ENCODE measurements at regions not wholly inside any gene's neighbourhood (a gene's known extent, or its start where the extent isn't known, plus 50 kb on each side); places are given as distances from the start of the nearest gene placed in this dataset.

DNA sequence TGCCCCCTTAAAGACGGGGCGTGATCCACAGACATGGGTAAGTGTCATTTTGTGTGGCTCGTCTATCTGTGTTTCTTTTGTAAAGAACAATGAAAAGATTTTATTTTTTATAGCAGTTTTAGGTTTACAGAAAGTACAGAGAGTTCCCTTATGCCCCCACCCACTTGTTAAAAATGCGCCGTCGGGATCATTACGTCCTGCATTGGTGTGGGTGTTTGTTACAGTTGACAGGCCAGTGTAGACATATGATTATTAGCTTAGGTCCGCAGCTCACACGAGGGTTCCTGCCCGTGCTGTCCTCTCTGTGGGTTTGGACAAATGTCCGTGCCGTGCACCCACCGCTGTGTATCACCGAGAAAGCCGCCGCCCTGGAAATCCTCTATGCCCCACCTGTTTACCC, 50.5 kb downstream of the RGS12 start:
- DNase-seq, result no peak

DNA sequence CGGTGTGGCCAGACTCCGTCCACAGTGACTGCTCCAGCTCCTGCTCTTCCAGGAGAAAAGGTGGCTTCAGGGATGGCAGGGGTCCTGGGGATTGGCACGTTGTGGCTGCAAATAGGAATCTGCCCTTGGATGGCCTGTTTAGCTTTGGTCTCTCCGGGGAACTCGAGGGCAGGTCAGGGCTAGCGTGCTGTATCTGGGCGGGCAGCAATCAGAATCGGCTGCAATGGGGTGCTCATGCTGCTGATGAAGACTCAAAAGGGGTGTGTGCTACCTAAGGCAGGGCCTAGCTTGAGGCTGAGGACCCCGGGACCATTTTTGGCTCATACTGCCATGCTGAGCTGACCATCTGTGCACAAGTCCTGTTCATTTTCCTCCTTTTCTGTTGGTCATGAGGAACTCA, 51.3 kb downstream of the RGS12 start:
- no peak for DNase-seq

DNA sequence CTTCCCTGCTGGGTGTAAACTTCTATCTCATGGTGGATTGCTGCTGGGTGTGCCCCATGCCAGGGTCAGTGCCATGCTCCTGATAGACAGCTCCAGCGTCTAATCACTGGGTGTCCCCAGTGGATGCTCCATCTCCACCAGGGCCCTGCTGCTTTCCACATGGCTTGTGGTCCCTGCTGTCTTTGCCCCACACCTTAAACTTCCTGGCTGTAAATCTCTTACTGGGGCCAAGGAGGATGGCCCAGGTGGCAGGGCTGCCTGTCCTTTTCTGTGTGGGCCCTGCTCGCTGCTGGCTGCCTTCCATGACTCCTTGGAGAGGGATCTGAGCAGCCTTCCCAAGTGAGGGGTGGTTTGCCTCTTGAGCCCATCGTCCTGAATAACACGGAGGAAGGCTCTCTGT, 51.8 kb downstream of the RGS12 start:
- DNase-seq, result no peak

DNA sequence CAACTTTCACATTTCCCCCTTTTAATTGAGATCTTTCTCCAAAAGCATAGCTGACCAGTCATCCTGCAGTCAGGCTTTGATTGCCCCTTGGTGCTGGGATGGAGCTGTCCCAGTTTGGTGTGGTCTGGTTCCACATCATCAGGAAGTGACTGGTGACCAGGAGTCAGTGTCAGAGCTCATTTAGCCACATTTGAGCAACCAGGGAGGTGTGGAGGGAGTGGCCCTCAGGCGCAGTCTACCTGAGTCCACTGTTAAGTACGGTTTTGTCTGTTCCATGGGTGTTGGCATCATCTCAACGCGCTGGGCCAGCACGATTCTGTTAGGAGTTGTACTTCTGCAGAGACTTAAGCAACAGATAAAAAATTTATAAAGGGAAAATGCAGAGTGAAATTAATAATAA, 52.6 kb downstream of the RGS12 start:
- no peak for DNase-seq

DNA sequence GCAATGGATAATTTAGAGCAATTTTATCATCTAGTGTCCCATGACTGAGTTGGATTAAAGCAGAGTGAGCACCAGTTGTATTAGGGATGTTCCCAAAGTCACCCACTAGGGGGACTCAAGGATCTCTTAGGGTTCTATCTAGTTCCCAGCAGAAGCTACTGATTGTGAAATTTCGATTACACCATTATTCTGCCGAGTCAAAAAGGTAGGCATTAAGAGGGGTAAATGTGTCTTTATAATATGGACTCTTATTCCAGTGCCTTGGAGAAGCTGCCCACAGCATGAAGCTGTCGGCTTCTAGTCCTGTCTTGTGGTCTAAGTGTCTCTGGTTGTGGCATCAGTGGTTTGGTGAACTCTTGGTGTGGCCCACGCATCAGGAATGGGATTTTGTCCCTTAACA, 53.3 kb downstream of the RGS12 start:
- DNase-seq, result peak; percentile 40 to 65

DNA sequence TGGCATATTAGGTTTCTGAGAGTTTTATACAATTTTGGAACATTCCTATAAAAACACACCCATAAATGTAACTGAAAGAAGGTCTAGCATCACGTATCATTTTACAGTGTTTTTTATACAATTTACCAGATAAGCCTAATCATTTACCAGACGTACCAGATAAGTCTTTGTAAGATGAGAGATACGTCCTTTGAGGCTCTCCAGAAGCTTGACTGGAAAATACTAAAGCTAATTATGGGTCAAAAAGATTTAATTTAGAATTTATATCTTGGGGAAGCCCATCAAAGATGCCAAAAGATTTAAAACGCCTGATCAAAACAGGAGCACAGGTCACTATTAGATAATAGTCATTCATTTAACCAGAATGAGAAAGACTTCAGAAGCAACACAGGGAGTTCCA, 55.0 kb downstream of the RGS12 start:
- DNase-seq, result no peak

DNA sequence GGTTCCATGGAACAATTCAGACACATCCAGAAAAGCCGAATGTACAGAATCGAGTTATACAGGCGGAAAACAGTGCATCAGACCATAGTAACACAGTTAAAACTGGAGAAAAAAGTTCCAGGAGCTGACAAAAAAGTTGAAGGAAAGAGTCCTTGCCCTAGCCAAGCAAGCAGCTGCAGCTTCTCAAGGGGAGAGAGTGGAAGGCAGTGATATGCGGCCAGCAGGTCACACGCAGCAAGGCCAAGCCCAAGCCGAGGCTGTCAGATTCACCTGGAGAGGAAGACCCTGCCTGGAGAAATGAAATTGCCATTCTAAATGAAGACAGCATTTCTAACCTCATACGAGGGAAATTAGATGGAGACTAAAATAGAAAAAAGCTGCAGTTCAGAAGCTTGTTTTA, 55.8 kb downstream of the RGS12 start:
- no peak for DNase-seq

DNA sequence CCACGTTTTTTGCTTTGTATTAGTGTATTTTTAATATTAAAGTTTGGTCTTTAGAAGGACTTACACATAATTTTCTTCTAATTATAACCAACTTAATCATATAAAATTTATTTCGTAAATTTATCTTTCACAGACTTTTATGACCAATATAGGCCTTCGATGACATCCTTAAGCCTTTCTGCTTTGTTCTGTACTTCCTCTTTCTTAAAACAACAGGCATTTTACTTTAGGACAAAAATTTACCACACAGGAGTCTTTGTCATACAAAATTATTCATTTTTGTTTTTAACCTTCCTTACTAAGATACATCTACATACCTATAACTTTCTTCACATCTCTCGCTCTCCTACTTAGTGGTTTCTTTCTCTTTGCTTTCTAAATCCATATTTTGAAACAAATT, 56.3 kb downstream of the RGS12 start:
- no peak for DNase-seq

DNA sequence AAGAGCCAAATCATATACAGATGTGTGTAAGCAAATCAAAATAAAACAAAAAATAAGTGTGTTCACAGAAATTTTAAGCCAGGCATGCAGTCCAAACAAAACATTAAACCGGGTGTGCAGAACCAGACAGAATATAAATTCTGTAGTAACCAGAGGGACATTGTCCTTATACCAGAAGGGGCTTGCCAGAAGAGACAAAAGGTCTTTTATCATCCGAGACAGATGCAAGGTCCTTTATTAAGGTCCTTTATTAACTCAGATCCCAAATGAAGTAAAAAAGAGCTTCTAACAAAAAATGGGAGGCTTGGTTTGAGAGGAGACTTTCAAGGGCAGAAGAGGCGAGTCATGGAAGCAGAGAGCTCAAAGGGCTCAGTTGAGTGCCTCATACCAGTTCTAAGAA, 59.2 kb downstream of the RGS12 start:
- no peak for DNase-seq

DNA sequence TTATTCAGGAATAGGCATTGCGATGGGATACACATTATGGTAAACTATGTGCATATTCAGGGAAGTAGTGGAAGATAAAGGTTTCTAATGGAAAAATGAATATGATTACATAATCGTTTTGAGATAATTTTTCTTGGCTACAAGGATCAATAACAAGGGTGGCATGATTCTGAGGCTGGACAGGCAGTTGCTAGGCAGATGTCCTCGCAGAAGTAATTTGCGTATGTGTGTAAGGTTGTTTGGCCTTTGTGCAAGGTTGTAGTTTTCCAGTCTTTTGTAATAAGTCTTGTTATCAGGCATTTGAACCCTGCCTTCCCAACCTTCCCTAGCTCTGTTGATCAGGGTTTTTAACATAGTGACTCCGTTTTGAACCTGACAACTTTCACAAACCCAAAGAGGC, 59.7 kb downstream of the RGS12 start:
- DNase-seq, result no peak

DNA sequence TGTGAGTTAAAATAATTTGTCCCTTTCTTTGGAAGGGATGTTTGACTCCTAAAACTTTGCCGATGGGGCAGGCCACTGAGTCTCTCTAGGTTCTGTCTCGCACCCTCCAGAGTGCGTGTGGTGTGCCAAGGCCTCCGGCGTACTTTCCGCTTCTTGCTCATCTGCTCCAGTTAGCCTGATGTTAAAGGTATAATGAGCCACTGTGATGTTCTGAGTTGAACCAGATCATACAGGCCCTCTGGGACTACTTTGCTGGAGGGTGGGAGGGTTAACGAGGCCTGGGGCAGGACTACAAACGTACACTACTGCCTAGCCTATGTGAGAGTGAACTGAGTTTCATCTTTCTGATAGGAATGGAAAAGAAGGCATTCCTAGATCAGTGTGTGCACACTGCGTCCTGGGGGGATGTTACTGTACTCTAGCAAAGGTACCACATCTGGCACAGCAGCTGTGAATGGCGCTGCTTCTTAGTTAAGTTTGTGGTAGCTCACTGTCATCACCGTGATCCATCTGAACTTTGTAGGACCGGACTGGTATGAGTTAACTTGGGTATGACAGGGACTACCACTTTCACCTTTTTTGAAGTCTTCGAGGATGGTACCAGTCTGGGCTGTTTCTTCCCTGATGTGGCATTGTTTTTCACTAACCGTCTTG, 60.2 kb downstream of the RGS12 start:
- DNase-seq, result no peak

DNA sequence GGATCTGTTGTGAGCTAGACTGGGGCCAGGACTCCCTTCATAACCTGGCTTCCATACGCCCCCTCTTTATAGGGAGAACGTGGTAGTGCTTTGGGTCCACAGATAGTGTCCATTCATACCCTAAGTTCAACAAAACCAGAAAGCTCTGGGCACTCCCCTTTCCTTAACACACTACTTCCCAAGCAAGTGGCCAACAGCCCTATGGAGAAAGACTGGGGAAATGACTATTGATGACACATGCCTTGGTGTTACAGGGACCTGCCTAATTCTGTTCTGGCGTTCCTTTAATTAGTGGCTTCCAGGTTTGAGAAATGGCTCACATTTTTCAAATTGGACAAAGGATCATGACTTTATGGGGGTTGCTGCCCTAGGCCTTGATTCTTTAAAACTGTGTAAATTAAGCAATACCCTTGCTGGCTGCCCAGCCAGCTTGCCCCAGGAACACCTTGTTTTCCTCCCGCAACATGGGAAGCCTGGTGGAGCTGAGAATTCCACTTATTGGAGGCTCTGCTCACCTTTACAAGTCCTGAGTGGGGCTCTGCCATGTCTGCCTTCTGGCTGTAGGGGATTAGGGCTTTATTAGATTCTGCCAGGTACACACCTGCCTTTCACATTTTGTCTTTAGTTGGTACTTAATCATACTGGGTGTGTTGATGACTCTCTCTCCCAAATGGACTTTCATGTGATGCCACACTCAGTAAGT, 61.1 kb downstream of the RGS12 start:
- DNase-seq, result no peak

DNA sequence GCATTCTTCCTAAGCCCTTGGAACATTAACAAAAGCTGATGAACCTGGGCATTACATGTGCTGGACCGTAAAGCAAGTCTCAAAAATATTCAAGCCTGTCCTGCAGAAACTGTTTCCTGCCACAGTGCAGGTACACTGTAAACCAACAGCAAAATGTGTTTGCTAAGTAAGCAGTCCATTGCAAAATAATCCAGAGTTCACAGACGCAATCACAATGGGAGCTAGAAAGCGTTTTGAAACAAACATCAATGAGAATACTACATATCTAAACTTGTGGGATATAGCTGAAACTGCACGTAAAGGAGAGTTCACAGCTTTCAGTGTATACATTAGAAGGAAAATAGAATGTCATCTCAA, 61.6 kb downstream of the RGS12 start:
- DNase-seq, result no peak

DNA sequence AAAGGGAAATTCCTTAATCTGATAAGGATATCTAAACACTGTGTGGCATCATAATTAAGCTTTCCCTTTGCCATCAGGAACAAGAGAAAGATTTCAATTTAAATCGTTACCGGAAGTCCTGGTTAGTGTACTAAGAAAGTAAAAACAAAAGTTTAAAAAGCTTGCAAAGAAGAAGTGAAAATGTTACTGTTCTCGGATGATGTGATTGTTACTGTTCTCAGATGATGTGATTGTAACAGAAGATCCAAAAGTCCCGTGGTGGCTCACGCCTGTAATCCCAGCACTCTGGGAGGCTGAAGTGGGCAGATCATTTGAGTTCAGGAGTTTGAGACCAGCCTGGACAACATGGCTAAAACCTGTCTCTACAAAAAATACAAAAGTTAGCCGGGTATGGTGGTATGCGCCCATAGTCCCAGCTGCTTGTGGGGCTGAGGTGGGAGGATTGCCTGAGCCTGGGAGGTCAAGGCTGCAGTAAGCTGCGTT, 62.5 kb downstream of the RGS12 start:
- DNase-seq, result peak in 1 of 2 donors; percentile 2

DNA sequence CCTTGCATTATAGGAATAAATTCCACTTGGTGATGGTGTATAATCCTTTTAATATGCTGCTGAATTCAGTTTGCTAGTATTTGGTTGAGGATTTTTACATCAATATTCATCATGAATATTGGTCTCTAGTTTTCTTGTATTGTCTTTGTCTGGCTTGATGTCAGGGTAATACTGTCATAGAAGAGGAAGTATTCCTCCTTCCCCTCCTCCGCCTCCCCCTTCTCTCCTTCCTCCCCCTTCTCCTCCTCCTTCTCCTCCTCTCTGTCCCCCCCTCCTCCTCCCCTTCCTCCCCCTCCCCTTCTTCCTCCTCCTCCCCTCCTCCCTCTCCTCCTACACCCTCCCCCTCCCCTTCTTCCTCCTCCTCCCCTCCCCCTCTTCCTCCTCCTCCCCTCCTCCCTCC, 65.8 kb downstream of the RGS12 start:
- no peak for DNase-seq

DNA sequence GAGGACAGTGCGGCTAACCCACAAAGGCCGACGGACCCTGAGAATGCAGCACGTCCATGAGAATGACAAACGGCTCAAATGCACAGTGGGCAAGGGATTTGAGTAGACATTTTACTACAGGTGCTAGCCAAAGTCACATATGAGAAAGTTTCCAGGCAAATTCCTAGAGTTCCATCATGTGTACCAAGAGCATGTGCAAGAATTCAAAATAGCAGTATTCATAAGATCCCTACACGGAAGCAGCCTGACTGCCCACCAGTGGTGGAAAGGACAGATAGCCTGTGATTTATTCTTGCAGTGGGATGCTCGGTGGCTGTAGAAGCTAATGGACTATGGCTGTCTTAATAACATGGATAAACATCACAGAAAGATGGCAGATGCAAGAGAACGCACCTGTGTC, 68.0 kb downstream of the RGS12 start:
- DNase-seq, result no peak

DNA sequence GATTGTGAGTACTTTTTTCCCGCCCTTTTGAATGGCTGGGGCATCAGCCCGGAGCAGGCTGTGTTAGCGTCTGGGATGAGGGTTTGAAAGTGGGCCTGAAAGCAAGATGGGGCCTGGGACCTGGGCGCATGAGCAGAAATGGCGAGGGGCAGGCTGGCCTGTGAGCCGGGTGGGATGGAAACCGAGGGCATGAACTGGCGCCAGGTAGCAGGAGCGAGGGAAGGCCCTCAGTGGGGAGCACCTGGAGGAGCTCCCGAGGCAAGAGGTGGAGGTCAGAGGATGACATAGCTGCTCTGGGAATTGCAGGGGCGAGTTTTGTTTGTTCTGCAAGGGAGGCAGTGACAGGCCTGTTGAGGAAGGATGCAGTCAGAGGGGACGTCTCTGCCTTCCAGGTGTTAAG, 68.6 kb downstream of the RGS12 start:
- no peak for DNase-seq

DNA sequence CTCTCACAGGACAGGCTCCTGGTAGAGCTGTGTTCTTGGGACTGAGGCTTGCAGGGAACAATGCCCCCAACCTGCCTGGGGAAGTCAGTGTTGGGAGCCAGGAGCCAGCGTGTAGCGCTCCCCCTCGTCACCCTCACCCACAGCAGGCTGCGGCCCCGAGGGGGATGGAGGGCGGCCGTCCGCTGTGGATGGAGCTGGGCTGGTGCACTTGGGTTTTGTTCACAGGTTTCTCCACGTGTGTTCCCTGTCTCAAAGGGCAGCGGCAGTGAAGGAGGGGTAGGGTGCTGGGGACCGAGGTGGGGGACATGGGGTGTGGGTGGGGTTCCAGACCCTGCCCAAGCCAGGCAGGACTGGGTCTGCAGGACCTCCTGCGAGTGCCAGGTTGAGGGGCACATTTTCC, 69.1 kb downstream of the RGS12 start:
- no peak for DNase-seq

DNA sequence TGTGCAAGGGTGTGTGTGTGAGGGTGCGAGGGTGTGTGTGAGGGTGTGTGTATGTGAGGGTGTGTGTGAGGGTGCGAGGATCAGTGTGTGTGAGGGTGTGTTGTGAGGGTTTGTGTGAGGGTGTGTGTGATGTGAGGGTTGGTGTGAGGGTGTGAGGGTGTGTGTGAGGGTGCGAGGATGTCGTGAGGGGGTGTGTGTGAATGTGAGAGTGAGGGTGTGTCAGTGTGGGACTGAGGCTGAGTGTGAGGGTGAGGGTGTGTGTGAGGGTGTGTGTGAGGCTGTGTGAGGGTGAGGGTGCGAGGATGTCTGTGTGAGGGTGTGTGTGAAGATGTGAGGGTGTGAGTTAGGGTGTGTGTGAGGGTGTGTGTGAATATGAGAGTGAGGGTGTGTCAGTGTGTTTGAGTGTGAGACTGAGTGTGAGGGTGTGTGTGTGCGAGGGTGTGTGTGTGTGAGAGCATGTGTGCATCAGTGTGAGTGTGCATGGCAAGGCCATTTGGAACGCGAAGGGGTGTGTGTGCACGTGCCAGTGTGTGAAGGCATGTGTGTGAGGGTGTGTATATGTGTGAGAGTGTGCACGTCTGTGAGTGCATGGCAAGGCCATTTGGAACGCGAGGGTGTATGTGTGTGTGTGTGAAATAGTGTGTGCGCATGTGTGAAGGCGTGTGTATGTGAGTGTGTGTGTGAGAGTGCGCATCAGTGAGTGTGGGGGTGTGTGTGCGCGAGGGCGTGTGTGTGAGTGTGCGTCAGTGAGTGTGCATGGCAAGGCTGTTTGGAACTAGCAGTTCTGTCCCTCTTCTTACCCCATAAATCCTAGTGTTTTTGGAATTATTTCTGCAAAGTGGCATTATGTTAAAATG, 69.8 kb downstream of the RGS12 start:
- no peak for DNase-seq

DNA sequence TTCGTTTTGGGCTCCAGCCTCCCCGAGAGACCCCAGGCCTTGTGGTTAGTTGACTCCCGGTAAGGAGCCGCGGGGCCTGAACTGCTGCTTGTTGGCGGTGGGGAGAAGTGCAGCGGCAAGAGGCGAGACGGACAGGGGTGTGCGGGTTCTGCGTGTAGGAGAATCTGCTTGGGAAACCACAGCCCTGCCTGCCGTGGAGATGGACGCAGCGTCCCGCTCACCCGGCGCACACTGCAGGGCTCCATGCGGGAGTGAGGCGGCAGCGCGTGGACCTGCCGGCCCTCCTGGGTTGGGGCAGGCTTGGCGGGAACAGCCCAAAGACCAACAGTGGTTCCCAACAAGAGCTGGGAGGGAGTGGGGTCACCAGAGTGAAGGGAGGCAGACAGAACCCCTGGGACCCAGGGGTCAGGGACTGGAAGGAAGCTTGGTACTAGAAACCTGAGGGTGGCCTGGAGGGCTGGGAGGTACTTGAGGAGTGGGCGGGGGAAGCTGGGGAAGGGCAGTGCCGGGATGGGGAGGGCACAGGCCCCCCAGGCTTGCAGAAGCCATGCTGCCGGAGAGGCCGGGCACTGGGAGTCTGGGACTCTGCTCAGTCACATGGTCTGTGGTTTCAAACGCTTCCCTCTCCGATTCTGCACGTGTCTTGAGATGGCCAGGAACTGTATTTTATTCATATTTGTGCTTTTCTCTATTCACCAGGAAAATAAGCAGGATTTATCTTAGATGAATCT, 70.8 kb downstream of the RGS12 start:
- DNase-seq, result no peak

DNA sequence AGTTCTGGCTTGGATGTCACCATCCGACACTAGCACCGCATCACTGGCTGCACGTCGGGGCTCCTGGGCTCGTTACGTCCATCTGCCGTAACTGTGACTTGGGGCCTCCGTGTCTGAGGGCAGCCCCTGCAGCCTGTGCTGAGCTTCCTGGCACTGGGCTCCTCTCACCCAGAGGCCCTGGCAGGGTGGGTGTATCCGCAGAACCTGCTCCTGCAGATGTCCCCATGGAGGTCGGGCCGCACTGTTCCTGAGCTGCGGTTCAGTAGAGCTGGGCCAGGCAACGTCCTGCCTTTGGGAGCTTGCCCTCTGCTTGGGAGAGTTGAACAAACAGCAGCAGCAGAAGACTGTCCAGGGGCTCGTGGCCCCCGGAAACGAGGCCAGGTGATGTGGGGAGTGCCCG, 71.4 kb downstream of the RGS12 start:
- DNase-seq, result no peak

DNA sequence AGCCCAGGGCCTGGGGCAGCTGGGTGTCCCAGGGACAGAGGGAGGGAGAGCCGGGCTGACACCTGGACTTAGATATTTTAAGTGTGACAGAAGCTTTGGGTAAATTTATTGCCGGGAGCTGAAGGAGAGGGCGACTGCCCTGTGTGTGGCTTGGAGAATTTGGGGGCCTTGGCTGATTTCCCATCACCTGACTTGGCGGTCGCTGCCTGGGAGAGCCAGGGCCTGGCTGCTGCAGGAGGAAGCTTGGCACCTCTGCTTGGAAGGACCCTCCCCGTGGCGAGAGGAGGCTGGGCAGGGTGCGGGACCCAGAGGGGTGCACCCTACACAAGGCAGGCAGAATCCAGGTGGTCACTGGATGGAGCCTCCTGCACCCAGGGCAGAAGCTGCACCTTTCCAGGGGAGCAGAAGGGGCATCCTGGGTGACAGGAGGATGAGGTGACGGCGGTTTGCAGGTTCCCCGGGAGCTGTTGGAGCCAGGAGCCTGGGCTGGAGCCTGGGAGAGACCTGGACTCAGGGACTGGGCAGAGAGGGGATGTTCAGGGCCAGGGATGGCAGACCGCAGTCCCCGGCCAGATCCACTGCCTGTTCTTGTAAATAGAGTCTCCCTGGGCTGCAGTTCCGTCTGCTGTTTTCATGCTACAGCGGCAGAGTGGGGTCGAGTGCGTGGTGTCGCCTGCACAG, 72.0 kb downstream of the RGS12 start:
- no peak for DNase-seq

DNA sequence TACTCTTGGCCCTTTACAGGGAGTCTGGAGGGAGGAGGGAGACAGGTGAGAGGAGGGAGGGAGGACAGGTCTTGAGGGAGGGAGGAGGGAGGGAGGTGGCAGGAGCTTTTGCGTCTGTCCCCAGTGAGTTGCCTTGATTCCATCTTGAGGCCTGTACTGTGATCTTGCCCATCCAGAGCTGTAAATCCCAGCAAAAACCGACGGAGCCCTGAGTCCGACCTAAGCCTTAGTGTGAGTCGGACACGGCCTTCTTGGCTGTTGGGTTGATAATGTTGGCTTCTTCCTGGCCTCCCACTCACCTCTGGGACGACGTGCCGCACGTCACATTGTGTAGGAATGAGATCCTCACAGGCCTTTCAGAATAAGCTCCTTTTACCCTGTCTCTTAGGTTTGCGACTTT, 72.5 kb downstream of the RGS12 start:
- DNase-seq, result no peak

Measured in CD4-positive, alpha-beta T cell treated with Interferon alpha-2 for 1 hour (primary cell).